ENCODE measurements at regions not wholly inside any gene's neighbourhood (a gene's known extent, or its start where the extent isn't known, plus 50 kb on each side); places are given as distances from the start of the nearest gene placed in this dataset.

DNA sequence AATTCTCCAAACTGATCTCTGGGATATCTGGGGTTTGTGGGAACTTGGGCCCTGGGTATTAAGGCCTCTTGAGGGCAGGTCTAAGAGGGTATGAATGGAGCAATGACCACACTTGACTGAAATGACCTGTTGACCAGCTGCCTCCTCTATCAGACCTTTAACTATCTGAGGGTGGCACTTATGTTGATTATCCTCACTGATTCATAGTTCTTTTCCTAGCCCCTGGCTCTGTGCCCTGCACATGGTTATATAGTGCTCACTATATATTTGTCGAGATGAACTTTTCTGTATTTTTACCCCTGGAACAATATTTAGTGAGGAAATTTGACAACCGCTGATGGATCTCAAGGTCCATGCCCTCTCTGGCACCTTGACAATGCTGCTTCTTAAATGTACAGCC lies 305.5 kb upstream of the PLET1 start:
- TF ChIP-seq, protein P1, sequence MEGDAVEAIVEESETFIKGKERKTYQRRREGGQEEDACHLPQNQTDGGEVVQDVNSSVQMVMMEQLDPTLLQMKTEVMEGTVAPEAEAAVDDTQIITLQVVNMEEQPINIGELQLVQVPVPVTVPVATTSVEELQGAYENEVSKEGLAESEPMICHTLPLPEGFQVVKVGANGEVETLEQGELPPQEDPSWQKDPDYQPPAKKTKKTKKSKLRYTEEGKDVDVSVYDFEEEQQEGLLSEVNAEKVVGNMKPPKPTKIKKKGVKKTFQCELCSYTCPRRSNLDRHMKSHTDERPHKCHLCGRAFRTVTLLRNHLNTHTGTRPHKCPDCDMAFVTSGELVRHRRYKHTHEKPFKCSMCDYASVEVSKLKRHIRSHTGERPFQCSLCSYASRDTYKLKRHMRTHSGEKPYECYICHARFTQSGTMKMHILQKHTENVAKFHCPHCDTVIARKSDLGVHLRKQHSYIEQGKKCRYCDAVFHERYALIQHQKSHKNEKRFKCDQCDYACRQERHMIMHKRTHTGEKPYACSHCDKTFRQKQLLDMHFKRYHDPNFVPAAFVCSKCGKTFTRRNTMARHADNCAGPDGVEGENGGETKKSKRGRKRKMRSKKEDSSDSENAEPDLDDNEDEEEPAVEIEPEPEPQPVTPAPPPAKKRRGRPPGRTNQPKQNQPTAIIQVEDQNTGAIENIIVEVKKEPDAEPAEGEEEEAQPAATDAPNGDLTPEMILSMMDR (IDR thresholded peaks at IDR 0.05), result no peak
- no peak for TF ChIP-seq POLR2A (IDR thresholded peaks at IDR 0.05)
